ENCODE measurements at regions not wholly inside any gene's neighbourhood (a gene's known extent, or its start where the extent isn't known, plus 50 kb on each side); places are given as distances from the start of the nearest gene placed in this dataset.
"Not testable (repeated sequence)": the region's sequence is repeated elsewhere in the genome, so short reads cannot be mapped to it uniquely, and the experiment has no call there.

DNA sequence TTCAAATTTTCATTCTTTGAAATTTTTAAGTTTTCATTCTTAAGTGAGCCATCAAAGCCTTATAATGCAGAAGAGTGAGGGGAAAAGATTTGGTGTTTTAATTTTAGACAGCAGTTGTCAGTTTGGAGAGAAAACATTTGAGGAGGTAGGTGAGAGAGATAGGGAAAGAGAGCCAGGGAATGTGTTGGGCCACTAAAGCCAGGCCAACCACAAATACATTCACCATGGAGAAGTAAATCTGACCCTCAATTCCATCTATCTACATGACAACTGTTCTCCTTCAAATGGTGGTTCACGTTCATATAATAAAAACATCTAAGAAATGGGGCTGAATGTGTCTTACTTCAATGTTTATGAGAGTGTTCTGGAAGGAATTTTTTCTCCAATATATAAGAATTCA, 553.0 kb upstream of the SYT4 start:
- Mint-ChIP-seq H3K36me3 (no peaks in the 10 kb centered on the region), H3K27ac (no peak overlapping the region), H3K9me3 (peaks cover 5 to 11% of the 10 kb centered on the region in 2 donors)
- ATAC-seq (no peak), DNase-seq (ENCODE audit: low spot score in 2 of 2) (no peak)

- H3K9me3 Mint-ChIP-seq = peaks cover 5 to 11% of the 10 kb centered on the region in 2 donors
- no peak overlapping the region for H3K27ac Mint-ChIP-seq
- DNase-seq (ENCODE audit: low spot score in 2 of 2) = no peak
- no peak for ATAC-seq
- no peaks in the 10 kb centered on the region for H3K36me3 Mint-ChIP-seq
These were observed 553.7 kb upstream of the SYT4 start for GRCh38 chr18:43830947-43831346.

DNA sequence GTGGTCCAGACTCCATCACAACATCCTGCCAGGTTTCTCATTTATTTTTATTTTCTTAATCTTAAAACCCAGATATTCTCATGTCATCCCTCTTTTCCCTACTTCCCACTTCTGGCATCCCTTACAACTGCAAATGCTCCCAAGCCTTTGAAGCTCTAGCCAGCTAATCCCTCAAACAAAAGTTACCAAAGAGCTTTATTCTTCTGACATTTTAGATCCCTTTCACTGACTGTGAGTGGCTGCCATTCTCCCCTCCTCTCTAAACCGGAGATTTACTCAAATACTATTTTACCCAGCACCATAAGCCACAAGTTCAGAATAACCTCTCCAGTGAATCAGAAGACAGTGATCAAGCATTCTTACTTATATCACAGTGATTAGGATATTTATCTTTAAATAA, 569.0 kb upstream of the SYT4 start:
- DNase-seq (ENCODE audit: low spot score in 2 of 2) = no peak
- no peak overlapping the region for H3K27ac Mint-ChIP-seq
- peaks cover 5 to 17% of the 10 kb centered on the region in 2 donors for H3K9me3 Mint-ChIP-seq
- no peak for ATAC-seq
- H3K36me3 Mint-ChIP-seq = peaks cover 0 to 4% of the 10 kb centered on the region in 2 donors

GRCh38 chr18:43847164-43848091, 570.1 kb upstream of the SYT4 start:
- ATAC-seq (no peak), DNase-seq (ENCODE audit: low spot score in 2 of 2) (no peak)
- H3K9me3 Mint-ChIP-seq = peaks cover 5 to 20% of the 10 kb centered on the region in 2 donors
- H3K27ac Mint-ChIP-seq = no peak overlapping the region
- peaks cover 0 to 4% of the 10 kb centered on the region in 2 donors for H3K36me3 Mint-ChIP-seq

DNA sequence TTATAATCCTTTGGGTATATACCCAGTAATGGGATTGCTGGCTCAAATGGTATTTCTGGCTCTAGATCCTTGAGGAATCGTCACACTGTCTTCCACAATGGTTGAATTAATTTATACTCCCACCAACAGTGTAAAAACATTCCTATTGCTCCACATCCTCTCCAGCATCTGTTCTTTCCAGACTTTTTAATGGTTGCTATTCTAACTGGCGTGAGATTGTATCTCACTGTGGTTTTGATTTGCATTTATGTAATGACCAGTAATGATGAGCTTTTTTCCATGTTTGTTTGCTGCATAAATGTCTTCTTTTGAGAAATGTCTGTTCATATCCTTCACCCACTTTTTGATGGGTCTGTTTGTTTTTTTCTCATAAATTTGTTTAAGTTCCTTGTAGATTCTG, 572.5 kb upstream of the SYT4 start:
- not testable (repeated sequence) for ATAC-seq; DNase-seq (ENCODE audit: low spot score in 2 of 2); H3K36me3 Mint-ChIP-seq; H3K27ac Mint-ChIP-seq
- H3K9me3 Mint-ChIP-seq = peaks cover 5 to 24% of the 10 kb centered on the region in 2 donors

DNA sequence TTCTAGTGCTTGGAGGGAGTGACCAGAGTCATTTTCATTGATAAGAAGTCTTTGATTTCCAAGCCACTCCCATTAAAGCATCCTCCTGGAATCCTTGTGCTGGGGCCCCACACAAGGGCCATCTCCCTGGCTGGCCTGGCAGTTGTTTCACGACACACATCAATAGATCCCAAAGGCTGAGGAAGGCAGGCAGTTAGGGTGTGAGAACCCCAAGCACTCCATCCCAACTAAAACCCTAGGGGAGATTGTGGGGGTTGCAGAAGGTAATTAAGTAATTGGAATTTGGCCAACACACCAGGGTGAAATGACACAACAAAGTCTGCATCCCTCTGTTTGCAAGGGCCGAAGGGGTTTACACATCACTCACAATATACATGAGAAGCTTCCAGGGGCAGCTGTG, 578.1 kb upstream of the SYT4 start:
- Mint-ChIP-seq H3K36me3 (peaks cover 0 to 5% of the 10 kb centered on the region in 2 donors), H3K9me3 (peaks cover 9 to 17% of the 10 kb centered on the region in 2 donors), H3K27ac (no peak overlapping the region)
- DNase-seq (ENCODE audit: low spot score in 2 of 2) = no peak
- no peak for ATAC-seq

DNA sequence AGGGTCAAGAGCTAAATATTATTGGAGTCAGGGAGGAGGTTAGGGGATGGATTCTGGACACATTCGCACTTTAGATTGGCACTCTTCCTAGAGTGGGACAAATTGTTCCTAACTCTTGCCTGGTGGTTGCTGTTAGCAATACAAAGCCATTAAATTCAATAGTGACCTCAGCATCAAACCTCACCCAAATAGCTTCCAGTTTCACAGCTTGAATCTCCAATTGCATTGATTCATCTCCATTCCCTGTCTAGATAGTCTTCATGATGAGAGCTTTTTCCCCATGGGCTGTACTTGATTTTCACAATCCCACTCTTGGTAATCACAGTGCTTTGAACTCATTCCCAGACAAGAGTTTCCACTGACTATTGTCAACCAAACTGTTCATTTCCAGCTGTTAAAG, 585.9 kb upstream of the SYT4 start:
- no peak for ATAC-seq
- Mint-ChIP-seq H3K27ac (no peak overlapping the region), H3K9me3 (peaks cover 13 to 29% of the 10 kb centered on the region in 2 donors), H3K36me3 (no peaks in the 10 kb centered on the region)
- no peak for DNase-seq (ENCODE audit: low spot score in 2 of 2)

DNA sequence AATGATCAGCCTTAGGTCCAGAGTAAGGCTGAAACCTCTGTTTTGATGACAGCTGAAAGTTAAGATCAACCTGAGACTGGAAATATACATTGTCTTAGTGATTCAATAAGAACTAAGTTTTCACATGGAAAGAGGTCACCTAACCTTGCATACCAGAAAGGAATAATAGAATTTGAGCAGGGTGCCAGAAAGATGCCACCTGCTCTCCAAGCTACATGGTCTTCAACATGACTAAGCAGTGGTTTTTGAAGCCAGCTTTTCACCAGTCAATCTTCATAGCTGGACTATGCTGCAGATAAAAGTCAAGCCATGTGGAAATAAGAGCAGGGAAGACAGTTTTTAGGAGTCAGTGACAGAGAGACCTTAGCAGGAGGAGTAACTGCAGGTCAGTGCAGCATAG, 589.4 kb upstream of the SYT4 start:
- DNase-seq (ENCODE audit: low spot score in 2 of 2) = no peak
- H3K27ac Mint-ChIP-seq = no peak overlapping the region
- no peak for ATAC-seq
- H3K36me3 Mint-ChIP-seq = no peaks in the 10 kb centered on the region
- H3K9me3 Mint-ChIP-seq = peaks cover 16 to 17% of the 10 kb centered on the region in 2 donors

DNA sequence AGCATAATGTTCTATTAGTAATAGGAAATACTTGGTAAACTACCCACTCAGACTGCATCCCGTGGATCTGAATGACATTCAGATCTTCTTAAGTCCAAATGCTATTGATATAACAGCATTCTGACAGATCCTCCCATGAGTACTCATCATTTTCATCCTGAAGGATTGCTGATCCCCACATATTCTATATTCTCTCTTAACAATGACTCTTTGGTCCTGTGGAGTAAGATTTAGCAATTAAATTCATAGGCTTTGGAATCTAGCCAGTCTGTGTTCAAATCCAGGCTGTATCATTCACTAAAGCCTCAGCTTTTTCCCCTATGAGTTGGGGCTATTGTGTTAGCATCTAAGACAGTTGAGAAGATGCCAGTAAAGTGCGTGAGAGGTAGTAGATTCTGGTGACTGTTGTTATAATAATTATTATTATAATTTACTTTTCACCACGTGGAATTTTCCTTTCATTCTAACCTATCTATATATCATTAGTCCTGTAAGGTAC, 591.3 kb upstream of the SYT4 start:
- peaks cover 12 to 17% of the 10 kb centered on the region in 2 donors for H3K9me3 Mint-ChIP-seq
- DNase-seq (ENCODE audit: low spot score in 2 of 2) = no peak

DNA sequence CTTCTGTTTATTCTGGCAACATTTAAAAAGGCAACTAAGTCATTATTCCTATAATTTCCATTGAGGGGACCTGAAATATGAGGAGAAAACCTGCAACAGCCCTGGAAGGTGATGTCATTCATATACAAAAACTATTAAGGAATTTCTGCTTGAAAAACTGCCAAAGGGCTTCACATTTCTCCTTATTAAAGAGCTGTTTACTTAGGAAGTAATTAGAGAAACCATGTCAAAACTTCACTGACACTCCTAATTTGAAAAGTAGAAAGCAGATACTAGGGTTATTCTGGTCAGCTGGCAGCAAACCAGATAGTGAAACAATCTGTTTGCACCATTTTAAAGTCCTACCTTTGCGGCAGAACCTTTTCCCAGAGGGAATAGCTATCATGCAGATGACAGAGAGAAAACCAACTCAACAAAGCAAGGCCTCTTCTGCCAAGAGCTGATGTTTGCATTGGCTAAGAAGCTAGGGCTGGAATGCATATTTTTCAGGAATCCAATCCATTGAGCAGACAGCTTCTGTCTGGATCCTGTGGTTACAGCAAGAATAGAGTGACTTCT, 592.2 kb upstream of the SYT4 start:
- Mint-ChIP-seq H3K36me3 (no peaks in the 10 kb centered on the region), H3K9me3 (peaks cover 12 to 17% of the 10 kb centered on the region in 2 donors), H3K27ac (no peak overlapping the region)
- ATAC-seq = no peak
- DNase-seq (ENCODE audit: low spot score in 2 of 2) = no peak

More for the DNA sequence above, 591.3 kb upstream of the SYT4 start:
- no peak overlapping the region for H3K27ac Mint-ChIP-seq
- H3K36me3 Mint-ChIP-seq = no peaks in the 10 kb centered on the region
- ATAC-seq = no peak

DNA sequence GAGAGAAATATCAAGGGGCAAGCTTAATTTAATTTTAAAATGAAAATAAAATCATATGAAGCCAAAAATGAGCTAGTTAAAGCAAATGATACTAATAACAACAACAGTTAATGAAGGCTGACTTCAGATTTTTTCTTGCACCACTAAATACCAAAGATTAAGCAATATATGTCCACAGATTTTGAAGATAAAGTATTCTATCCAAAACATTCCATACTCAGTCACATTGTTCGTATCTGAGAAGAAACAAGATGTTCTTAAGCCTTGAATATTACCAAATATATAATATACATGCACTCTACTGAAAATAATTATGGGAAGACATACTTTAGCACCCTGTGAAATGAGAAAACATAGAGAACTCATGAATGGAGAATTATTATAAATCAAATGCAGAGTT, 593.3 kb upstream of the SYT4 start:
- no peak for DNase-seq (ENCODE audit: low spot score in 2 of 2)
- H3K9me3 Mint-ChIP-seq = peaks cover 4 to 10% of the 10 kb centered on the region in 2 donors
- no peaks in the 10 kb centered on the region for H3K36me3 Mint-ChIP-seq
- ATAC-seq = no peak
- H3K27ac Mint-ChIP-seq = no peak overlapping the region

DNA sequence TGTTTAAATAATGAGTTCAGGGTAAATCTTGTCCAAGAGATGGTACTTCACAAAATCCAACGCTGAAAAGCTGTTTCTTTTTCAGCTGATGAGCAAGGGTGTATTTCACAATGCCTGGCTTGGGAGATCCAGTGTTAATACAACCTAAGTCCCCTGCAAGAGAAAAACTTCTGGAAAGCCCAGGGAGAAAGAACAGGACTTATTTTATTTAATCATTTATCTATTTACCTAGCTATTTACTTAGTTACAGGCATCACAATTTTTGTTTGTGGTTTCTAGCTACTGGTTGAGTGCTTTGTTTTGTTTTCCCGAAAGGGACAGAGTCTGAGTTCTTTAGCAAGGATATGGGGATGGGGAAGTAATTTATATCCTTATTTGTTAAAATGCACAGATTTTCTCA, 598.2 kb upstream of the SYT4 start:
- Mint-ChIP-seq H3K9me3 (peaks cover 12 to 18% of the 10 kb centered on the region in 2 donors), H3K27ac (no peak overlapping the region), H3K36me3 (no peaks in the 10 kb centered on the region)
- DNase-seq (ENCODE audit: low spot score in 2 of 2) (no peak), ATAC-seq (no peak)

DNA sequence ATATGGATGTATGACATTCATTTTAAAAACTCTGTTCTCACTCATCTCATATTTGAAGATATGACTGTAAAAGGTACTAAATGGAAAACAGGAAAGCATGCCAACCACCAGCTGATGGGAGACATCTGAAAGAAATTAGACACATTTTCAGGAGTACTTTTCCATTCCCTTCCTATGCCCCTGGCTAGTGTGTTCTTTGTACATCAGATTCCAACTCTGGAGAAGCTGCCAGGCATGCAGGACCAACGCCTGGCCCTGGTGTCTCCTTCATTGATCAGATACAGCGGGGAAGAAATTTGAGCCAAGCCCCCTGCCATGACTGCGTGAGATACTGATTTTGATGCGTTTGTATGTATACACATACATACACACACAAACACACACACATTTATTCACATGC, 599.0 kb upstream of the SYT4 start:
- no peaks in the 10 kb centered on the region for H3K36me3 Mint-ChIP-seq
- peaks cover 17 to 18% of the 10 kb centered on the region in 2 donors for H3K9me3 Mint-ChIP-seq
- no peak overlapping the region for H3K27ac Mint-ChIP-seq
- DNase-seq (ENCODE audit: low spot score in 2 of 2) (no peak), ATAC-seq (no peak)

DNA sequence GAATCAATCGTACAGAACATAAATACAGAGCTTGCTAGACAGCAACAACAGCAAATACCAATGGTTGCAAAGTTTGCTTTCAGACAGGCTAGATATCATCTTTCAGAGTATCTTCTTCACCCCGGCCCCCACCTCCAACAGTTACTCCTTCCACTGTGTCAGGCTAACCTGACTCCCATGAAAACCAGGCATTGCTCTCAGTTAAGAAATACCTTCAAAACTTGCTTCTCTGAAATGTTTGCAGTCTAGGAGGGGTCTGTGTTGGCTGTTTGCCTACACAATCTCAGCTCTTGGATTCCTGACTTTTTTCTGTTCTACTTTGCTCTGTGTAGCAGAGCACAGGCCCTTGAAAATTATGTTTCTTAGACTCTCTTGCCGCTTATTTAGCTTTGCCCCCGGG, 599.5 kb upstream of the SYT4 start:
- no peak overlapping the region for H3K27ac Mint-ChIP-seq
- no peaks in the 10 kb centered on the region for H3K36me3 Mint-ChIP-seq
- peaks cover 17 to 18% of the 10 kb centered on the region in 2 donors for H3K9me3 Mint-ChIP-seq

DNA sequence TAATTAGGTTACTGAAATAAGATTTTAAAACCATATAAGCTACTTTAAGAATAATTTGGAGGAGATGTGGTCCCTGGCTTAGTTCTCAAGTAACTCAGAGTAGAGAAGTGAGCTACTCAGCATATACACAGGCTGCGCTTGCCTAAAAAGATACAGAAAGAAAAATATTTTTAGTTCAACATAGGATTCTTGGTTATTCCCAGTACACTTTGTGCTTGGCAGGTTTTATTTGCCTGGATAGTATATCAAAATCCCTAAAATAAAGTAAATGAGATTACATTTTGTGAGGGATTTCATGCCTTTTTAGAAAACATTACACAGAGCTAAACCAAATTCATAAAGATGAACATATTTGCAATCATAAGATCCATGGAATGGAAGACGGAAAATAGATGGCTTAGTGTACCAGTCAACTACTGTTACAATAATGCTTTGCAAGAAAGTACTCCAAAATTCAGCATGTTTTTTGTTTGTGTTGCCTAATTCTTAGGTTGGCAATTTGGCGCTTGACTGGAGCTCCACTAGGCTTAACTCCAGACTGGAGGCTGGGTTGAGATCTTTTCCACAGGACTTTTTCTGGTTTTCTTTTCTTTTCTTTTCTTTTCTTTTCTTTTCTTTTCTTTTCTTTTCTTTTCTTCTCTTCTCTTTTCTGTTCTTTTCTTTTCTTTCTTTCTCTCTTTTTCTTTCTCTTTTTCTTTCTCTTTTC, 600.5 kb upstream of the SYT4 start:
- ATAC-seq (no peak), DNase-seq (ENCODE audit: low spot score in 2 of 2) (no peak)
- H3K27ac Mint-ChIP-seq = no peak overlapping the region
- H3K36me3 Mint-ChIP-seq = no peaks in the 10 kb centered on the region
- peaks cover 21 to 22% of the 10 kb centered on the region in 2 donors for H3K9me3 Mint-ChIP-seq

More for the DNA sequence above, 599.5 kb upstream of the SYT4 start:
- ATAC-seq (no peak), DNase-seq (ENCODE audit: low spot score in 2 of 2) (no peak)

DNA sequence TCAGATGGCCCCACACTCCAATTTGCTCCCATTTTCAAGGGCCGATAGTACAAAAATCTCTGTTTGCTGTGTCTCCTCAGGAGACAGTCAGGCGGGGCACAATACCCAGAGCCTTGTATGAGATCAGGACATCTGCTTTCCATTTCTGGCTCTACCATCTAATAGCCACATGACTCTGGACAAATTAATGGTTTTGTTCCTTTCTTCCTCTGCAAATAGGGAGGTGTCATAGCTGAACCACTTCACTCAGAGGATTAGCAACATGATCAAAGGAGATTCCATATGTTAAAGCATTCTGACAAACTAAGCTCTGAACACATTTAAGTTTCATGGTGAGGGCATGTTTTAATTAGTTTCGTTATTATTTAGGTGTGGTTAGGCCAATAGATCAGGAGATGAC, 602.1 kb upstream of the SYT4 start:
- DNase-seq (ENCODE audit: low spot score in 2 of 2) (no peak), ATAC-seq (no peak)
- H3K27ac Mint-ChIP-seq = no peak overlapping the region
- no peaks in the 10 kb centered on the region for H3K36me3 Mint-ChIP-seq
- H3K9me3 Mint-ChIP-seq = peaks cover 24 to 26% of the 10 kb centered on the region in 2 donors

Data from activated naive CD4-positive, alpha-beta T cell treated with anti-CD3 and anti-CD28 coated beads, Interleukin-2, amount 50 U/mL, for 72 hours (primary cell).